HL-60 (cell line): ENCODE measurements at regions not wholly inside any gene's neighbourhood (a gene's known extent, or its start where the extent isn't known, plus 50 kb on each side); places are given as distances from the start of the nearest gene placed in this dataset.

Experiments
- CTCF ChIP-seq: IDR thresholded peaks from one replicate; pipeline ENCODE4 v1.5.1; 2011; ENCODE audit warnings: low read length, control low read depth, inconsistent platforms; ENCODE audit not compliant: insufficient read depth
- TF ChIP-seq, protein P1 (sequence below): IDR thresholded peaks from 2 replicates; pipeline ENCODE4 v1.6.1; 2012; ENCODE audit warnings: low read depth; ENCODE audit not compliant: insufficient replicate concordance

DNA sequence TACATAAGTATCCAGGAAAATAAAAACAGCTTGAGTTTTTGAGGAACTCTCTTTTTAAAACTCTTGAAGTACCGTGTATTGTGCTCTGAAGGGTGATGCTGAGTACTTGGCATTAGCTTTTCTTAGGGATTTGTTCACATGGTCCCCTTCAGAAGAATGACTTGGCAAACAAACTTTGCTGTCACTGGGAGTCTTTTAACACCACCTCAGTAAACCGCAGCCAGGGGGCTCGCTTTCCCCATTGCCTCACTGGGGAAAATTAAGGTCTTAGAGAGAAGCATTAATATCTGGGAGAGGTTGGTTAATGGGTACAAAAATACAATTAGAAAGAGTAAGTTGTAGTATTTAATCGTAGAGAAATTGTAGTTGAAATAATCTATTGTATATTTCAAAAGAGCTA, 105.9 kb upstream of the DAP start:
- TF ChIP-seq, protein P1, sequence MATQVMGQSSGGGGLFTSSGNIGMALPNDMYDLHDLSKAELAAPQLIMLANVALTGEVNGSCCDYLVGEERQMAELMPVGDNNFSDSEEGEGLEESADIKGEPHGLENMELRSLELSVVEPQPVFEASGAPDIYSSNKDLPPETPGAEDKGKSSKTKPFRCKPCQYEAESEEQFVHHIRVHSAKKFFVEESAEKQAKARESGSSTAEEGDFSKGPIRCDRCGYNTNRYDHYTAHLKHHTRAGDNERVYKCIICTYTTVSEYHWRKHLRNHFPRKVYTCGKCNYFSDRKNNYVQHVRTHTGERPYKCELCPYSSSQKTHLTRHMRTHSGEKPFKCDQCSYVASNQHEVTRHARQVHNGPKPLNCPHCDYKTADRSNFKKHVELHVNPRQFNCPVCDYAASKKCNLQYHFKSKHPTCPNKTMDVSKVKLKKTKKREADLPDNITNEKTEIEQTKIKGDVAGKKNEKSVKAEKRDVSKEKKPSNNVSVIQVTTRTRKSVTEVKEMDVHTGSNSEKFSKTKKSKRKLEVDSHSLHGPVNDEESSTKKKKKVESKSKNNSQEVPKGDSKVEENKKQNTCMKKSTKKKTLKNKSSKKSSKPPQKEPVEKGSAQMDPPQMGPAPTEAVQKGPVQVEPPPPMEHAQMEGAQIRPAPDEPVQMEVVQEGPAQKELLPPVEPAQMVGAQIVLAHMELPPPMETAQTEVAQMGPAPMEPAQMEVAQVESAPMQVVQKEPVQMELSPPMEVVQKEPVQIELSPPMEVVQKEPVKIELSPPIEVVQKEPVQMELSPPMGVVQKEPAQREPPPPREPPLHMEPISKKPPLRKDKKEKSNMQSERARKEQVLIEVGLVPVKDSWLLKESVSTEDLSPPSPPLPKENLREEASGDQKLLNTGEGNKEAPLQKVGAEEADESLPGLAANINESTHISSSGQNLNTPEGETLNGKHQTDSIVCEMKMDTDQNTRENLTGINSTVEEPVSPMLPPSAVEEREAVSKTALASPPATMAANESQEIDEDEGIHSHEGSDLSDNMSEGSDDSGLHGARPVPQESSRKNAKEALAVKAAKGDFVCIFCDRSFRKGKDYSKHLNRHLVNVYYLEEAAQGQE, result no peak
- no peak for TF ChIP-seq CTCF
